GM12878 (cell line): ENCODE measurements at regions not wholly inside any gene's neighbourhood (a gene's known extent, or its start where the extent isn't known, plus 50 kb on each side); places are given as distances from the start of the nearest gene placed in this dataset.

Experiments
- ATAC-seq: fragments of 200-7000 bp; cut with Tn5 transposase; 3 replicates; pipeline ENCODE4 v1.9.1; 2020; ENCODE audit warnings: mild to moderate bottlenecking, moderate library complexity
- BruUV-seq: library from RNA; stranded (reverse); fragments of 400-500 nt; replicated peaks from 2 replicates; lab custom pipeline; 2021; lab: Mats Ljungman, UMichigan
- CTCF ChIA-PET: fragments of 300-600 bp; sonication (Branson Sonifier 250); formaldehyde crosslinking; extraction: SDS; loops from one replicate; lab custom pipeline; 2021; ENCODE audit warnings: inconsistent platforms; lab: Yijun Ruan, JAX
- POLR2A ChIA-PET: fragments of 350-600 bp; formaldehyde crosslinking; extraction: SDS; loops from one replicate; lab custom pipeline; 2021; ENCODE audit warnings: inconsistent platforms; lab: Charles Lee
- RAD21 ChIA-PET: fragments of 300-600 bp; sonication (Branson Sonifier 250); formaldehyde crosslinking; loops from one replicate; lab custom pipeline; 2023; ENCODE audit warnings: antibody characterized with exemption; ENCODE audit not compliant: unreplicated experiment; lab: Charles Lee
- SMC1A ChIA-PET: fragments of 300-600 bp; sonication (Branson Sonifier 250); formaldehyde crosslinking; loops from one replicate; lab custom pipeline; 2023; ENCODE audit not compliant: unreplicated experiment, uncharacterized antibody; lab: Charles Lee
- DNase-seq: peaks from one replicate; pipeline ENCODE4 v3.0.0-alpha.2; 2011; ENCODE audit warnings: low read depth, low spot score
- FAIRE-seq: peaks from 3 replicates; lab custom pipeline; 2011; peaks lifted over from hg19 to GRCh38; lab: Jason Lieb, UNC
- H2AFZ ChIP-seq: 2 replicates; pipeline ENCODE4 v1.6.0; 2011; ENCODE audit warnings: low read depth, low read length, control low read depth; ENCODE audit not compliant: control insufficient read depth
- H3K27ac ChIP-seq: 2 replicates; pipeline ENCODE4 v1.5.1; 2011; ENCODE audit warnings: control low read depth; ENCODE audit not compliant: control insufficient read depth, insufficient read depth
- H3K27me3 ChIP-seq, 2 experiments: replicated peaks in 1 of 2; 2 replicates each; pipeline versions ENCODE4 v1.6.0 to v1.6.1; 2011; ENCODE audit warnings: low read length in 1 of 2; ENCODE audit not compliant: control insufficient read depth in 2 of 2, insufficient read depth in 2 of 2
- H3K36me3 ChIP-seq, 2 experiments: 2 replicates each; pipeline ENCODE4 v1.5.1; 2011; ENCODE audit warnings: low read length in 1 of 2; ENCODE audit not compliant: control insufficient read depth in 2 of 2, insufficient read depth in 2 of 2
- H3K4me1 ChIP-seq: 2 replicates; pipeline ENCODE4 v1.6.1; 2011; ENCODE audit warnings: mild to moderate bottlenecking, low read length, moderate library complexity, mixed read lengths; ENCODE audit not compliant: control insufficient read depth, insufficient read depth
- H3K4me2 ChIP-seq: 2 replicates; pipeline ENCODE4 v1.6.0; 2011; ENCODE audit warnings: control low read depth; ENCODE audit not compliant: control insufficient read depth, insufficient read depth
- H3K4me3 ChIP-seq: fragments of 200-600 bp; sonication (generic); 2 replicates; pipeline ENCODE4 v1.5.1; 2016
- H3K79me2 ChIP-seq: 2 replicates; pipeline ENCODE4 v1.6.0; 2011; ENCODE audit warnings: low read length; ENCODE audit not compliant: control insufficient read depth, insufficient read depth
- H3K9ac ChIP-seq: 2 replicates; pipeline ENCODE4 v1.8.0; 2011; ENCODE audit warnings: low read length, control low read depth, mixed read lengths; ENCODE audit not compliant: control insufficient read depth, insufficient read depth
- H3K9me3 ChIP-seq: replicated peaks from 3 replicates; pipeline ENCODE4 v1.5.1; 2011; ENCODE audit warnings: mild to moderate bottlenecking, low read length; ENCODE audit not compliant: control insufficient read depth, insufficient read depth
- H4K20me1 ChIP-seq: 2 replicates; pipeline ENCODE4 v1.6.0; 2011; ENCODE audit not compliant: control insufficient read depth, insufficient read depth
- FOS ChIP-seq: IDR thresholded peaks from 3 replicates; pipeline ENCODE4 v1.6.1; 2011; ENCODE audit warnings: borderline replicate concordance; ENCODE audit not compliant: insufficient read length; ENCODE audit errors: extremely low read depth
- MXI1 ChIP-seq: fragments of 150-350 bp; IDR thresholded peaks from 2 replicates; pipeline ENCODE4 v1.6.1; 2011; ENCODE audit warnings: low read depth, mild to moderate bottlenecking, inconsistent platforms, low read length, improper control_type of control experiment
- POLR2AphosphoS2 ChIP-seq: IDR thresholded peaks from 2 replicates; pipeline ENCODE4 v1.6.1; 2011; ENCODE audit warnings: low read depth, mild to moderate bottlenecking, low read length, improper control_type of control experiment, moderate library complexity
- RB1 ChIP-seq: fragments of 450-650 bp; formaldehyde crosslinking; IDR thresholded peaks from 2 replicates; pipeline ENCODE4 v1.6.1; 2017; ENCODE audit warnings: mild to moderate bottlenecking, borderline replicate concordance
- RELA ChIP-seq: fragments of 450-650 bp; IDR thresholded peaks from 2 replicates; pipeline ENCODE4 v1.8.0; 2014; ENCODE audit warnings: borderline replicate concordance; ENCODE audit not compliant: partially characterized antibody
- SMARCA5 ChIP-seq: fragments of 450-650 bp; IDR thresholded peaks from 2 replicates; pipeline ENCODE4 v1.6.1; 2017; ENCODE audit warnings: mild to moderate bottlenecking
- SUPT20H ChIP-seq: IDR thresholded peaks from 2 replicates; pipeline ENCODE4 v1.6.1; 2011; ENCODE audit warnings: low read depth, mild to moderate bottlenecking, low read length, moderate library complexity, borderline replicate concordance; ENCODE audit not compliant: control insufficient read depth
- in situ Hi-C: fragments of 300-500 bp; cut with MboI; formaldehyde crosslinking; loops from 9 replicates; pipeline ENCODE4 v1.14.3; 2018; ENCODE audit warnings: mixed read lengths
- intact Hi-C: fragments of 100-400 bp; cut with micrococcal nuclease; formaldehyde crosslinking; loops from one replicate; pipeline ENCODE4 v1.14.2; 2022; ENCODE audit not compliant: unreplicated experiment
- TF ChIP-seq, protein P1 (sequence below): fragments of 450-650 bp; IDR thresholded peaks from 2 replicates; pipeline ENCODE4 v1.6.1; 2017; ENCODE audit warnings: borderline replicate concordance
- TF ChIP-seq, protein P2 (sequence below): fragments of 150-350 bp; IDR thresholded peaks from 2 replicates; pipeline ENCODE4 v1.6.1; 2014; ENCODE audit warnings: mild to moderate bottlenecking, low read depth, low read length

DNA sequence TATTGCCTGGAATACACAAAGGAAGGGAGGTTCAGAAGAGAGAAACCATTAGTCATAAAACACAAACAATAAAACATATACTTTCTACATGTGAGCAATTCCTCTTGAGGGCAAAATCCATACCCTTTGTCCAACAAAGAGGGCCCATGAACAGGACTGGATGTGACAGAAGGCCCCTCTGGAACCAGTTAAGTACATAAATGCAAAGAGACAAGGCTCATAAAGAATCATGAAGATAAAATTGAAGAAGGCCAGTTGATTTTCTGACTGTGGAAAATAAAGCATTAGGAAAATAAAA, 58.3 kb upstream of the CPOX start:
- ATAC-seq, result no peak
- in situ Hi-C loops, result no loop called here
- no peak for FAIRE-seq

More for the DNA sequence above, 58.3 kb upstream of the CPOX start:
- no peak for DNase-seq
- H3K4me2 ChIP-seq, result no peak overlapping the region
- H3K4me1 ChIP-seq, result peaks cover 9% of the 10 kb centered on the region
- no peak overlapping the region for H3K9ac ChIP-seq
- intact Hi-C loops, result no loop called here
- no peak for TF ChIP-seq MXI1
- no peak for TF ChIP-seq SMARCA5
- TF ChIP-seq RELA, result no peak
- TF ChIP-seq FOS, result no peak
- TF ChIP-seq SUPT20H, result no peak
- no peak for TF ChIP-seq POLR2AphosphoS2
- TF ChIP-seq, protein P1, sequence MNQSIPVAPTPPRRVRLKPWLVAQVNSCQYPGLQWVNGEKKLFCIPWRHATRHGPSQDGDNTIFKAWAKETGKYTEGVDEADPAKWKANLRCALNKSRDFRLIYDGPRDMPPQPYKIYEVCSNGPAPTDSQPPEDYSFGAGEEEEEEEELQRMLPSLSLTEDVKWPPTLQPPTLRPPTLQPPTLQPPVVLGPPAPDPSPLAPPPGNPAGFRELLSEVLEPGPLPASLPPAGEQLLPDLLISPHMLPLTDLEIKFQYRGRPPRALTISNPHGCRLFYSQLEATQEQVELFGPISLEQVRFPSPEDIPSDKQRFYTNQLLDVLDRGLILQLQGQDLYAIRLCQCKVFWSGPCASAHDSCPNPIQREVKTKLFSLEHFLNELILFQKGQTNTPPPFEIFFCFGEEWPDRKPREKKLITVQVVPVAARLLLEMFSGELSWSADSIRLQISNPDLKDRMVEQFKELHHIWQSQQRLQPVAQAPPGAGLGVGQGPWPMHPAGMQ, result no peak
- TF ChIP-seq RB1, result no peak
- TF ChIP-seq, protein P2, sequence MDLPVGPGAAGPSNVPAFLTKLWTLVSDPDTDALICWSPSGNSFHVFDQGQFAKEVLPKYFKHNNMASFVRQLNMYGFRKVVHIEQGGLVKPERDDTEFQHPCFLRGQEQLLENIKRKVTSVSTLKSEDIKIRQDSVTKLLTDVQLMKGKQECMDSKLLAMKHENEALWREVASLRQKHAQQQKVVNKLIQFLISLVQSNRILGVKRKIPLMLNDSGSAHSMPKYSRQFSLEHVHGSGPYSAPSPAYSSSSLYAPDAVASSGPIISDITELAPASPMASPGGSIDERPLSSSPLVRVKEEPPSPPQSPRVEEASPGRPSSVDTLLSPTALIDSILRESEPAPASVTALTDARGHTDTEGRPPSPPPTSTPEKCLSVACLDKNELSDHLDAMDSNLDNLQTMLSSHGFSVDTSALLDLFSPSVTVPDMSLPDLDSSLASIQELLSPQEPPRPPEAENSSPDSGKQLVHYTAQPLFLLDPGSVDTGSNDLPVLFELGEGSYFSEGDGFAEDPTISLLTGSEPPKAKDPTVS, result no peak
- H3K27me3 ChIP-seq, result no peaks in the 10 kb centered on the region
- H3K4me3 ChIP-seq, result no peak overlapping the region
- H3K27ac ChIP-seq, result no peak overlapping the region
- H3K79me2 ChIP-seq, result no peaks in the 10 kb centered on the region
- ChIA-PET POLR2A (no interaction called here), RAD21 (no interaction called here), SMC1A (interaction anchor here (1.6 kb wide), 1 partner anchor 9 kb away, joined by 3 read pairs; no protein-coding TSS in a partner anchor), CTCF (no interaction called here)
- BruUV-seq, result no TSS peak
- peak overlapping the region; percentile 39; the same call in 1 of the 2 replicates for H2AFZ ChIP-seq
- no peaks in the 10 kb centered on the region; the same call in 2 of the 3 replicates for H3K9me3 ChIP-seq
- no peaks in the 10 kb centered on the region for H3K36me3 ChIP-seq
- H4K20me1 ChIP-seq, result no peaks in the 10 kb centered on the region
